ENCODE measurements at regions not wholly inside any gene's neighbourhood (a gene's known extent, or its start where the extent isn't known, plus 50 kb on each side); places are given as distances from the start of the nearest gene placed in this dataset.

DNA sequence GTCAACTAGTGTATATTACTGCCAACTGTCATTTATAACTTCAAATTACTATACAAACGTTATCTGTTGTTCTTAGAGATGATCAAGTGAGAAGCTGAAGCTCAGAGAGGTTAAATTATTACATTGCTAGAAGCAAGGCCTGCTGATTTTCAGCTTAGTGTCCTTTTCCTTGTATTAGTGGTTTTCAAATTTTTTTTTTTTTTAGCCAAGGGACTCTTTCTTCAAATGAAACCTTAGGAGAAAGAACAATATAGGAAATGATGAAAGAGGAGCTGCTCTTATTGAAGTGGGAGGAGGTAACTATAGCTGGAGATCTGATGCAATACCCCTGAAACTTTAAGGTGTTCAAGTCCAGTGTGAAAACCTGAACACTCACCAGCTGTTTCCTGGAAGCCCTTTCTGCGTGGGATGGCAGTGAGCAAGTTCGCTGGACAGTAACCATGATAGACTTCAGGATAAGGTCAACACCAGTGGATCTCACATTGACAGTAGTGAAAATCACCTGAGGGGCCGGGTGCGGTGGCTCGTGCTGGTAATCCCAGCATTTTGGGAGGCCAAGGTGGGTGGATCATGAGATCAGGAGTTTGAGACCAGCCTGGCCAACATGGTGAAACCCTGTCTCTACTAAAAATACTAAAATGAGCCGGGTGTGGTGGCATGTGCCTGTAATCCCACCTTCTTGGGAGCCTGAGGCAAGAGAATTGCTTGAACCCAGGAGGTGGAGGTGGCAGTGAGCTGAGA, 376.2 kb downstream of the EDEM1 start (continued):
- TF ChIP-seq, protein P1, sequence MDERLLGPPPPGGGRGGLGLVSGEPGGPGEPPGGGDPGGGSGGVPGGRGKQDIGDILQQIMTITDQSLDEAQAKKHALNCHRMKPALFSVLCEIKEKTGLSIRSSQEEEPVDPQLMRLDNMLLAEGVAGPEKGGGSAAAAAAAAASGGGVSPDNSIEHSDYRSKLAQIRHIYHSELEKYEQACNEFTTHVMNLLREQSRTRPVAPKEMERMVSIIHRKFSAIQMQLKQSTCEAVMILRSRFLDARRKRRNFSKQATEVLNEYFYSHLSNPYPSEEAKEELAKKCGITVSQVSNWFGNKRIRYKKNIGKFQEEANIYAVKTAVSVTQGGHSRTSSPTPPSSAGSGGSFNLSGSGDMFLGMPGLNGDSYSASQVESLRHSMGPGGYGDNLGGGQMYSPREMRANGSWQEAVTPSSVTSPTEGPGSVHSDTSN (CRISPR knock-in tag; IDR thresholded peaks at IDR 0.05; ENCODE audit: low read depth) = no peak
- TF ChIP-seq, protein P1 (tag; conservative IDR thresholded peaks at IDR 0.05; ENCODE audit: low read depth) = no peak
- TF ChIP-seq, protein P2, sequence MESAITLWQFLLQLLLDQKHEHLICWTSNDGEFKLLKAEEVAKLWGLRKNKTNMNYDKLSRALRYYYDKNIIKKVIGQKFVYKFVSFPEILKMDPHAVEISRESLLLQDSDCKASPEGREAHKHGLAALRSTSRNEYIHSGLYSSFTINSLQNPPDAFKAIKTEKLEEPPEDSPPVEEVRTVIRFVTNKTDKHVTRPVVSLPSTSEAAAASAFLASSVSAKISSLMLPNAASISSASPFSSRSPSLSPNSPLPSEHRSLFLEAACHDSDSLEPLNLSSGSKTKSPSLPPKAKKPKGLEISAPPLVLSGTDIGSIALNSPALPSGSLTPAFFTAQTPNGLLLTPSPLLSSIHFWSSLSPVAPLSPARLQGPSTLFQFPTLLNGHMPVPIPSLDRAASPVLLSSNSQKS (CRISPR knock-in tag; IDR thresholded peaks at IDR 0.05) = no peak
- no peak for TF ChIP-seq ZKSCAN3 (CRISPR knock-in tag; IDR thresholded peaks at IDR 0.05)
- TF ChIP-seq NCOA2 (IDR thresholded peaks at IDR 0.05; ENCODE audit: partially characterized antibody in 2 of 2) = no peak
- TF ChIP-seq, protein P3, sequence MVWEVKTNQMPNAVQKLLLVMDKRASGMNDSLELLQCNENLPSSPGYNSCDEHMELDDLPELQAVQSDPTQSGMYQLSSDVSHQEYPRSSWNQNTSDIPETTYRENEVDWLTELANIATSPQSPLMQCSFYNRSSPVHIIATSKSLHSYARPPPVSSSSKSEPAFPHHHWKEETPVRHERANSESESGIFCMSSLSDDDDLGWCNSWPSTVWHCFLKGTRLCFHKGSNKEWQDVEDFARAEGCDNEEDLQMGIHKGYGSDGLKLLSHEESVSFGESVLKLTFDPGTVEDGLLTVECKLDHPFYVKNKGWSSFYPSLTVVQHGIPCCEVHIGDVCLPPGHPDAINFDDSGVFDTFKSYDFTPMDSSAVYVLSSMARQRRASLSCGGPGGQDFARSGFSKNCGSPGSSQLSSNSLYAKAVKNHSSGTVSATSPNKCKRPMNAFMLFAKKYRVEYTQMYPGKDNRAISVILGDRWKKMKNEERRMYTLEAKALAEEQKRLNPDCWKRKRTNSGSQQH (CRISPR knock-in tag; IDR thresholded peaks at IDR 0.05) = no peak
- TF ChIP-seq RFX1 (IDR thresholded peaks at IDR 0.05) = no peak
- TF ChIP-seq PCBP1 (IDR thresholded peaks at IDR 0.05; ENCODE audit: low read depth, low read length, poor library complexity, severe bottlenecking) = no peak
- TF ChIP-seq, protein P4, sequence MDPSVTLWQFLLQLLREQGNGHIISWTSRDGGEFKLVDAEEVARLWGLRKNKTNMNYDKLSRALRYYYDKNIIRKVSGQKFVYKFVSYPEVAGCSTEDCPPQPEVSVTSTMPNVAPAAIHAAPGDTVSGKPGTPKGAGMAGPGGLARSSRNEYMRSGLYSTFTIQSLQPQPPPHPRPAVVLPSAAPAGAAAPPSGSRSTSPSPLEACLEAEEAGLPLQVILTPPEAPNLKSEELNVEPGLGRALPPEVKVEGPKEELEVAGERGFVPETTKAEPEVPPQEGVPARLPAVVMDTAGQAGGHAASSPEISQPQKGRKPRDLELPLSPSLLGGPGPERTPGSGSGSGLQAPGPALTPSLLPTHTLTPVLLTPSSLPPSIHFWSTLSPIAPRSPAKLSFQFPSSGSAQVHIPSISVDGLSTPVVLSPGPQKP (CRISPR knock-in tag; IDR thresholded peaks at IDR 0.05) = no peak
- no peak for TF ChIP-seq LCOR (CRISPR knock-in tag; IDR thresholded peaks at IDR 0.05)
- no peak for TF ChIP-seq E2F3 (CRISPR knock-in tag; IDR thresholded peaks at IDR 0.05)
- TF ChIP-seq ZEB2 (IDR thresholded peaks at IDR 0.05) = peak; percentile 97
- TF ChIP-seq EGR1 (conservative IDR thresholded peaks at IDR 0.05) = peak; percentile 81
- no peak for TF ChIP-seq SMARCA5 (IDR thresholded peaks at IDR 0.05)
- peak; percentile 8; the same call in 1 of the 2 replicates for TF ChIP-seq NFIC (IDR thresholded peaks at IDR 0.05)
- TF ChIP-seq, protein P5, sequence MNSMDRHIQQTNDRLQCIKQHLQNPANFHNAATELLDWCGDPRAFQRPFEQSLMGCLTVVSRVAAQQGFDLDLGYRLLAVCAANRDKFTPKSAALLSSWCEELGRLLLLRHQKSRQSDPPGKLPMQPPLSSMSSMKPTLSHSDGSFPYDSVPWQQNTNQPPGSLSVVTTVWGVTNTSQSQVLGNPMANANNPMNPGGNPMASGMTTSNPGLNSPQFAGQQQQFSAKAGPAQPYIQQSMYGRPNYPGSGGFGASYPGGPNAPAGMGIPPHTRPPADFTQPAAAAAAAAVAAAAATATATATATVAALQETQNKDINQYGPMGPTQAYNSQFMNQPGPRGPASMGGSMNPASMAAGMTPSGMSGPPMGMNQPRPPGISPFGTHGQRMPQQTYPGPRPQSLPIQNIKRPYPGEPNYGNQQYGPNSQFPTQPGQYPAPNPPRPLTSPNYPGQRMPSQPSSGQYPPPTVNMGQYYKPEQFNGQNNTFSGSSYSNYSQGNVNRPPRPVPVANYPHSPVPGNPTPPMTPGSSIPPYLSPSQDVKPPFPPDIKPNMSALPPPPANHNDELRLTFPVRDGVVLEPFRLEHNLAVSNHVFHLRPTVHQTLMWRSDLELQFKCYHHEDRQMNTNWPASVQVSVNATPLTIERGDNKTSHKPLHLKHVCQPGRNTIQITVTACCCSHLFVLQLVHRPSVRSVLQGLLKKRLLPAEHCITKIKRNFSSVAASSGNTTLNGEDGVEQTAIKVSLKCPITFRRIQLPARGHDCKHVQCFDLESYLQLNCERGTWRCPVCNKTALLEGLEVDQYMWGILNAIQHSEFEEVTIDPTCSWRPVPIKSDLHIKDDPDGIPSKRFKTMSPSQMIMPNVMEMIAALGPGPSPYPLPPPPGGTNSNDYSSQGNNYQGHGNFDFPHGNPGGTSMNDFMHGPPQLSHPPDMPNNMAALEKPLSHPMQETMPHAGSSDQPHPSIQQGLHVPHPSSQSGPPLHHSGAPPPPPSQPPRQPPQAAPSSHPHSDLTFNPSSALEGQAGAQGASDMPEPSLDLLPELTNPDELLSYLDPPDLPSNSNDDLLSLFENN (IDR thresholded peaks at IDR 0.05; ENCODE audit: low read depth in 2 of 2, low read length in 2 of 2) = peak in 1 of 2 experiments; percentile 64; a peak in 1 of 4 replicates
- TF ChIP-seq SMAD3 (CRISPR knock-in tag; conservative IDR thresholded peaks at IDR 0.05) = peak; percentile 81; the same call in 1 of the 2 replicates
- no peak for TF ChIP-seq BCL6 (CRISPR knock-in tag; IDR thresholded peaks at IDR 0.05)
- TF ChIP-seq ZNF24 (IDR thresholded peaks at IDR 0.05) = no peak; the same call in 1 of the 2 replicates
- TF ChIP-seq FOSL1 (tag; conservative IDR thresholded peaks at IDR 0.05) = peak; percentile 75
